Pons (tissue), 1 donor: ENCODE measurements at regions not wholly inside any gene's neighbourhood (a gene's known extent, or its start where the extent isn't known, plus 50 kb on each side); places are given as distances from the start of the nearest gene placed in this dataset.

Experiments
- DNase-seq: peaks from one replicate; pipeline ENCODE4 v3.0.0-alpha.2; 2016; ENCODE audit warnings: low spot score

- DNase-seq: no peak
Observed at GRCh38 chr1:208541225-208541855, 297.2 kb upstream of the PLXNA2 start.

GRCh38 chr1:208542309-208542708 lies 298.1 kb upstream of the PLXNA2 start:
- no peak for DNase-seq

DNA sequence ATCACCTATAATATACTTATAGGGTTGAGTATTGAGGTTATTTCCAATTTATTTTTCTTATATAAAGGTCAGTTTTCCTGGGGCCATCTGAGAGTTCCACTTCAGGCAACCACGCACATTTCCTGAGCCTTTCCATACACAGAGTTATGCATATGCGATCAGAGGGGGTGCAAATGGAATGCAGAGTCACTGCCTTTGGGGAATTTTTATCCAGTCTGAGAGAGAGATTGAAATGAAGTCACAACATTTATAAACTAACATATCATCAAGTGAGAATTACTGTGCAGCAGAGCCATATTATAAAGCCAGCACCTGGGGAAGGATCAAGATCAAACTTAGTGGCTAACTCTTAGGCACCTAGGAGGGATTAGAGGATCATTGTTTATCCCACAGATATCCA lies 299.9 kb upstream of the PLXNA2 start:
- DNase-seq: no peak

DNA sequence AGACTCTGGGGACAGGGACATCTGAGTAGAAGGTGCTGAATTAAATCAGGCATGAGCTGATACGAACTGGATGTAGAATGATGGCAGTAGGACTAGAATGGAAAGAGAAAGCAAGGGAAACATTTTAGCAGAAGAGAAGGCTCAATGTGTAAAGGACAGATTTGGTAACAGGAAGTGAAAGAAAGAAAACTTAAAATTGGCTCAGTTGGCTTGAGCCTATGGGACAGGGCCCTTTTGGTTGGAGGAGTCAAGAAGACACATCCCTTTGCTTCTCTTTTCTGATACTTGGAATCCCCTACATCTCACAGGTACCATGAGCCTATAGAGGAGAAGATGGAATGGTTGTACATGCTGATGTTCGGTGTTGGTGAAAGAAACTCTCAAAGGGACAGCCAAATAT lies 300.6 kb upstream of the PLXNA2 start:
- DNase-seq: no peak

GRCh38 chr1:208551024-208551423 lies 306.8 kb upstream of the PLXNA2 start:
- no peak for DNase-seq

DNA sequence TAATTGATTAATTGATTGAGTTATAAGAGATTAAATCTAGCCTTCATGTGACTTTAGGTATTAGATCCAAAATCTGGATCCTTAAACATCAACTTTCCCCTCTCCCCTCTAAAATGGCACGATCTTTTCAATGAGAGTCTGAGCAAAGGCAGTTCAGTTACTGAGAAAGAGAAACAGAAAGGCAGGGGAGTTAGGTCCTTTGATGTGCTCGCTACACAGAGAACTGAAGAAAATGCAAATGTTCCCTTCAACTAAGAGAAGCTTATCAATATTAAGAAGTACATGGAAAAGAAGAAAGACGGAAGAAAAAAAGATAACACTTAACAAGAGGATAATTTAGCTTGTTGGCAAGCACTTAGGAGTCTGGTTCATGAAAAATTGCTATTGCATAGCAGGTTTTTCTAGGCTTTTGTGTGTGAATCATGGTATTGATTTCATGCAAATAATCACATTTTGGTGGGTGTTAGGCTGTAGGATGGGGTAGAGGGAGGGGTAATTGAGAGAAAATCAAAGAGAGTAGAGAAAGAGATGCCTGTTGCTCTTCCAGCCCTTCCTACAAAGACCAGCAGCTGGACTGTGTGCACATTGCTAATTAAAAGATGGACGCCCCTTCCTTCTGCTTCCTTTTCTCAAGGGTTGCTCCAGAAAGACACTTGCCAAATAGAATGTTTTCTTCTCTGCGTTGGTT lies 307.6 kb upstream of the PLXNA2 start:
- DNase-seq: no peak

DNA sequence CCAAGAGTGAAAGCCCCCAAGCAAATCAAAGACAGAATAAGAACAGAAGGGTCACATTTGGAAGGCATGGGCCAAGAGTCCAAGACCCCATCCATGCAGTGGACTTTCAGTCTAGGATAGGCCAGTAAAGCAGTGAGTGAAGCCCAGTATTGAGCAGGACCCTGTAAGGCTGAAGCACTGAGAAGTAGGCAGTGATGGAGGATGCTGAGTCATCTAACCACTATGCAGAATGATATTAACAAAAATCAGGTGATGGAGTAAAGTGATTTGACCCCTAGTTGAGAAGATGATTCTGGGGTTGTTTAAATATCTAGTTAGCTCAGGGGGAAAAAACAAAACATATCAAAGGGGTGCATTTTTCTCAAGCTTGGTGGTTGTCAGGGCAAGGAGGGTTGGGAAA lies 308.7 kb upstream of the PLXNA2 start:
- DNase-seq: no peak

DNA sequence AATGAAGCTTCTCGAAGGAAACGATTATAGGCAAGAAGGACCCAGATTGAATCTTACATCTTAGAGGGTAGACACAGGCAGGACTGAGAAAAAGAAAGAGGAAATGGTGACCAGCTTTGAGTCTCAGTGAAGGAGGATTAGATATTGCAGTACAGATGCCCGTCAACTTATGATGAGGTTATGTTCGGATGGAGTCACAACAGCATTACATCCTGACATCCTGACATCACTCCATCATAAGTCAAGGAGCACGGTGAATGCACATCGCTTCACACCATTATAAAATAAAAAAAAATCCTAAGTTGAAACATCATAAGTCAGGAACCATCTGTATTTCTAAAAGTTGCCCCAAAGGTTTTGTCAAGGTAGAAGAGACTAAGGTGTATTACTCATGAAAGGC lies 312.3 kb upstream of the PLXNA2 start:
- no peak for DNase-seq

GRCh38 chr1:208557046-208557722 lies 313.0 kb upstream of the PLXNA2 start:
- no peak for DNase-seq

GRCh38 chr1:208557723-208558094 lies 313.5 kb upstream of the PLXNA2 start:
- no peak for DNase-seq

GRCh38 chr1:208559597-208560329 lies 315.6 kb upstream of the PLXNA2 start:
- DNase-seq: no peak

DNA sequence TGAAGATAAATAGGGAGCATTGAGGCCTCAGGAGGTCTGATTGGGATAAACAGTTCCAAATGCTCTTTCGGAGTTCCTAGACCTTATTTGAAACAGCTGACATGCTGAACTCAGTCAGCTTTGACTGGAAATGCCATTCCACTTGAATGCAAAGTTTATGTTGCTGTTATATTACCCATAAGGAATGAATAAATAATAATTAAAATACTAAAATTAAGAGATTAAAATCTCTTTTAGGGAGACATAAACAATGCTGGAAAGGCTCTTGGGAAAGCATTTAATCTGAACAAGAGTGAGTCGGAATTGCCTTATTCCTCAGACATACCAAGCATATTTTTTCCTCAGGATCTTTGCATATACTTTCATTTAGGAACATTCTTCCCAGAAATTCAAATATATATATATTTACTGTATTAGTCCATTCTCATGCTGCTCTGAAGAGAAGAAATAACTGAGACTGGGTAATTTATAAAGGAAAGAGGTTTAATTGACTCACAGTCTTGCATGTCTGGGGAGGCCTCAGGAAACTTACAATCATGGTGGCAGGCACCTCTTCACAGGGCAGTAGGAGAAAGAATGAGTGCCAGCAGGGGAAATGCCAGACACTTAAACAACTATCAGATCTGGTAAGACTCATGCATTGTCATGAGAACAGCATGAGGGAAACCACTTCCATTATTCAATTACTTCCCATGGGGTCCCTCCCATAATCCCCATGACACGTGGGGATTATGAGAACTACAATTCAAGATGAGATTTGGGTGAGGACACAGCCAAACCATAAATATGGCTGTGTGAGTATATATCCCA lies 318.2 kb upstream of the PLXNA2 start:
- DNase-seq: no peak

GRCh38 chr1:208564466-208564865 lies 320.3 kb upstream of the PLXNA2 start:
- DNase-seq: no peak

DNA sequence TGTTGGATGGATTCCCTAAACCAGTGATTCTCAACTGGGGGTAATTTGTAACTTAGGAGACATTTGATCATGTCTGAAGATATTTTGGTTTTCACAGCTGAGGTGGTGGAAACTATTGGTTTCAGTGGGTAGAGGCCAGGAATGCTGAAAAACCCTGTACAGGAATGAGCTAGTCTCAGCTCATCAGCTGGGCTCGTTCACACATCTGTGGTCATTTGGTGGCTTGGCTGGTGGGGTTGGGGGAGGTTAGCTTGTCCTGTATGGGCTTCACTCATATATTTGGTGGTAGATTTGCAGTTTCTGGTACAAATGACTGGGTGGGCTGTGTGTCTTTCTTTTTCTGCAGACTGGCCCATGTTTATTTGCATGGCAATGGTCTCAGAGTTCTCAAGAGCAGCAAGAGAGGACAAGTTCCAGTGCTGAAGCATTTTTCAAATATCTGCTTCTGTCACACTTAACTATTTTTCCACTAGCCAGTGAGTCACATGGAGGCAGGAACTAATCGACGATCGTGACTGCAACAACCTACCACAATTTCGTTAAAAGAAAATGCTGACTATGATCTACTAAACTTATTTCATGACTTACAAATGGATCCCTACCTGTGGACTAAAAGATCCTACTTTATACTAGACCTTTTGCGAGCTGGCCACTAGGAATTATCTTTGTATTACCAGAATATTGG lies 321.7 kb upstream of the PLXNA2 start:
- no peak for DNase-seq

GRCh38 chr1:208569181-208569580 lies 325.0 kb upstream of the PLXNA2 start:
- no peak for DNase-seq

DNA sequence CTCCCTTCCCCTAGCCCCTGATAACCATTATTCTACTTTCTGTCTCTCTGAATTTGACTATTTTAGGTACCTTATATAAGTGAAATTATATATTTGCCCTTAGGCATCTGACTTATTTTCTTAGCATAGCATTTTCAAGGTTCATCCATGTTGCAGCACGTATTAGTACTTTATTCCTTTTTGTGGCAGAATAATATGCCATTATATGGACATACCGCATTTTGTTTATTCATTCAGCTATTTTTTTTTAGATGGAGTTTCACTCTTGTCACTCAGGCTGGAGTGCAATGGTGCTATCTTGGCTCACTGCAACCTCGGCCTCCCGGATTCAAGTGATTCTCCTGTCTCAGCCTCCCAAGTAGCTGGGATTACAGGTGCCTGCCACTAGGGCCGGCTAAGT lies 326.2 kb upstream of the PLXNA2 start:
- DNase-seq: no peak

- no peak for DNase-seq
Observed at GRCh38 chr1:208576425-208576824, 332.2 kb upstream of the PLXNA2 start.

- DNase-seq: no peak
Observed at GRCh38 chr1:208577381-208577905, 333.3 kb upstream of the PLXNA2 start.

GRCh38 chr1:208581209-208581608 lies 337.0 kb upstream of the PLXNA2 start:
- DNase-seq: no peak

DNA sequence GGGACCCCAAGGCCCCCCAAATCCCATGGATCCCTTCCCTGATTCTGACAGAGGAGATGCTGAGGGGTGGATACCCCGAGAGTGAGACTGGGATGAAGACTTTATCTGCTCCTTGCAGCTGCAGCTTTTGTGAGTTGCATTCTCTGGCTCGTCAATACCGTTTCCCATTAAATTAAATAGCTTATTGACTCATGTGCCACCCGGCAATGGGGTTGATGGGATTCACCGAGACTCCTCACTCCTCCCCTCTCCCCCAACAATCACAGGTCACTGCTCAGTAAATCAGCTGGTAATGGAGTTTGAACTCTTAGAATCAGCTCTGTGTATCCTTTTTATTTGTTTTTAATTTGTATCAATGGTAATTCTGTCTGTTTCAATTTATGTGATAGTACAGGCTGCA lies 337.5 kb upstream of the PLXNA2 start:
- DNase-seq: no peak

- no peak for DNase-seq
Observed at GRCh38 chr1:208584167-208584755, 340.1 kb upstream of the PLXNA2 start.
